Keratinocyte (primary cell): ENCODE measurements at regions not wholly inside any gene's neighbourhood (a gene's known extent, or its start where the extent isn't known, plus 50 kb on each side); places are given as distances from the start of the nearest gene placed in this dataset.

ENCODE experiments used
- CTCF ChIP-seq, 3 experiments: IDR thresholded peaks in 1 of 3; conservative IDR thresholded peaks in 1 of 3; optimal IDR thresholded peaks in 1 of 3; 2 replicates in 2 of 3; 3 replicates in 1 of 3; pipeline versions ENCODE3 to v1.5.1; 2011; ENCODE audit warnings: low read length in 3 of 3, mild to moderate bottlenecking in 3 of 3, moderate library complexity in 2 of 3, control low read depth in 1 of 3, inconsistent platforms in 1 of 3; ENCODE audit not compliant: insufficient read depth in 2 of 3; ENCODE audit errors: extremely low read depth in 1 of 3
- EZH2 ChIP-seq: IDR thresholded peaks from one replicate; pipeline ENCODE4 v1.6.1; 2012; ENCODE audit warnings: inconsistent platforms, mild to moderate bottlenecking, low read length, moderate library complexity

DNA sequence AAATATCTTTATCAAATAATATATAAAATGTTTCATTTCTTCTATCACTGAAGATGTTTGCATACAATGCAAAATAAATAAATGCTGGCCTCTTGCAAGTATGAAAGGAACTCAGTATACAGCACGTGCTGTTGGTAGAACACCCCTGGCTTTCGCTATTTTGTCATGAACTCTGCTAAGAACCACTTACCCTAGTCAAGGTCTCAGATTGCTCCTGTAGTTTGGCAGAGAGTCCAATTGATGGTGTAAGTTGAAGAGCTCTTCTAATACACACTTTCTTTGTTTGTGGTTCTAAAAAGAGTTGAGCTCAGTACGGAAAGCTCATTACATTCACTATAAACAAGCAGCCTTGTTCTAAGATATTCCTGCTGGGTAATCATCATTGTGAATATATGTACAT lies 1258.9 kb downstream of the EFNB2 start:
- TF ChIP-seq CTCF (optimal IDR thresholded peaks at IDR 0.05 in 1 of 3, IDR thresholded peaks at IDR 0.05 in 1 of 3, conservative IDR thresholded peaks at IDR 0.05 in 1 of 3; ENCODE audit: extremely low read depth in 1 of 3, insufficient read depth in 2 of 3, low read length in 3 of 3) (no peak), EZH2 (no peak)
